ENCODE measurements at regions not wholly inside any gene's neighbourhood (a gene's known extent, or its start where the extent isn't known, plus 50 kb on each side); places are given as distances from the start of the nearest gene placed in this dataset.

GRCh38 chr4:124964251-124964650 lies 251.7 kb upstream of the ANKRD50 start:
- Histone ChIP-seq H3K36me3 (ENCODE audit: control insufficient read depth, insufficient read depth, low read length) (no peaks in the 10 kb centered on the region), H4K20me1 (ENCODE audit: control insufficient read depth, extremely low read depth, insufficient read depth, low read length) (no peaks in the 10 kb centered on the region), H3K9ac (ENCODE audit: insufficient read depth, low read length) (no peak overlapping the region), H3K79me2 (ENCODE audit: control insufficient read depth, insufficient read depth, low read length) (no peaks in the 10 kb centered on the region), H3K4me1 (ENCODE audit: control insufficient read depth, extremely low read depth, insufficient read depth, low read length) (no peaks in the 10 kb centered on the region), H3K4me2 (ENCODE audit: extremely low read depth, insufficient read depth, low read length) (no peak overlapping the region), H3K27ac (ENCODE audit: insufficient read depth, low read length) (no peak overlapping the region), H3K9me3 (ENCODE audit: control insufficient read depth, insufficient read depth, low read depth, low read length) (no peaks in the 10 kb centered on the region), H3K27me3 (ENCODE audit: control insufficient read depth, insufficient read depth, low read length) (no peaks in the 10 kb centered on the region), H3K4me3 (replicated peaks in 1 of 4; ENCODE audit: control extremely low read depth in 1 of 4, insufficient read depth in 1 of 4, low read depth in 3 of 4, low read length in 4 of 4) (no peak overlapping the region), H2AFZ (ENCODE audit: low read length) (no peak overlapping the region)
- DNase-seq (ENCODE audit: low read depth in 2 of 2): no peak
- TF ChIP-seq EZH2 (IDR thresholded peaks at IDR 0.05; ENCODE audit: low read length, missing control alignments) (no peak), CTCF (conservative IDR thresholded peaks at IDR 0.05 in 1 of 2, IDR thresholded peaks at IDR 0.05 in 1 of 2; ENCODE audit: low read depth in 1 of 2, low read length in 2 of 2) (no peak)

GRCh38 chr4:124961138-124961750 lies 248.7 kb upstream of the ANKRD50 start:
- Histone ChIP-seq H2AFZ (ENCODE audit: low read length) (no peak overlapping the region), H3K4me3 (replicated peaks in 1 of 4; ENCODE audit: control extremely low read depth in 1 of 4, insufficient read depth in 1 of 4, low read depth in 3 of 4, low read length in 4 of 4) (no peak overlapping the region), H4K20me1 (ENCODE audit: control insufficient read depth, extremely low read depth, insufficient read depth, low read length) (no peaks in the 10 kb centered on the region), H3K9me3 (ENCODE audit: control insufficient read depth, insufficient read depth, low read depth, low read length) (no peaks in the 10 kb centered on the region), H3K27me3 (ENCODE audit: control insufficient read depth, insufficient read depth, low read length) (no peaks in the 10 kb centered on the region), H3K9ac (ENCODE audit: insufficient read depth, low read length) (no peak overlapping the region), H3K27ac (ENCODE audit: insufficient read depth, low read length) (no peak overlapping the region), H3K36me3 (ENCODE audit: control insufficient read depth, insufficient read depth, low read length) (no peaks in the 10 kb centered on the region), H3K79me2 (ENCODE audit: control insufficient read depth, insufficient read depth, low read length) (no peaks in the 10 kb centered on the region), H3K4me2 (ENCODE audit: extremely low read depth, insufficient read depth, low read length) (no peak overlapping the region), H3K4me1 (ENCODE audit: control insufficient read depth, extremely low read depth, insufficient read depth, low read length) (no peaks in the 10 kb centered on the region)
- no peak for DNase-seq (ENCODE audit: low read depth in 2 of 2)
- TF ChIP-seq CTCF (conservative IDR thresholded peaks at IDR 0.05 in 1 of 2, IDR thresholded peaks at IDR 0.05 in 1 of 2; ENCODE audit: low read depth in 1 of 2, low read length in 2 of 2) (no peak), EZH2 (IDR thresholded peaks at IDR 0.05; ENCODE audit: low read length, missing control alignments) (no peak)

- no peaks in the 10 kb centered on the region for H3K27me3 ChIP-seq (ENCODE audit: control insufficient read depth, insufficient read depth, low read length)
- no peak overlapping the region for H3K4me3 ChIP-seq (replicated peaks in 1 of 4; ENCODE audit: control extremely low read depth in 1 of 4, insufficient read depth in 1 of 4, low read depth in 3 of 4, low read length in 4 of 4)
- no peak overlapping the region for H3K9ac ChIP-seq (ENCODE audit: insufficient read depth, low read length)
- no peaks in the 10 kb centered on the region for H3K4me1 ChIP-seq (ENCODE audit: control insufficient read depth, extremely low read depth, insufficient read depth, low read length)
- H3K27ac ChIP-seq (ENCODE audit: insufficient read depth, low read length): no peak overlapping the region
- H3K36me3 ChIP-seq (ENCODE audit: control insufficient read depth, insufficient read depth, low read length): no peaks in the 10 kb centered on the region
- TF ChIP-seq CTCF (conservative IDR thresholded peaks at IDR 0.05 in 1 of 2, IDR thresholded peaks at IDR 0.05 in 1 of 2; ENCODE audit: low read depth in 1 of 2, low read length in 2 of 2) (no peak), EZH2 (IDR thresholded peaks at IDR 0.05; ENCODE audit: low read length, missing control alignments) (no peak)
- H4K20me1 ChIP-seq (ENCODE audit: control insufficient read depth, extremely low read depth, insufficient read depth, low read length): no peaks in the 10 kb centered on the region
- DNase-seq (ENCODE audit: low read depth in 2 of 2): no peak
- no peaks in the 10 kb centered on the region for H3K9me3 ChIP-seq (ENCODE audit: control insufficient read depth, insufficient read depth, low read depth, low read length)
- H3K4me2 ChIP-seq (ENCODE audit: extremely low read depth, insufficient read depth, low read length): no peak overlapping the region
- no peak overlapping the region for H2AFZ ChIP-seq (ENCODE audit: low read length)
- H3K79me2 ChIP-seq (ENCODE audit: control insufficient read depth, insufficient read depth, low read length): no peaks in the 10 kb centered on the region
Observed at GRCh38 chr4:124958847-124959246, 246.3 kb upstream of the ANKRD50 start.

Measured in fibroblast of lung (primary cell).